ENCODE measurements at regions not wholly inside any gene's neighbourhood (a gene's known extent, or its start where the extent isn't known, plus 50 kb on each side); places are given as distances from the start of the nearest gene placed in this dataset.

DNA sequence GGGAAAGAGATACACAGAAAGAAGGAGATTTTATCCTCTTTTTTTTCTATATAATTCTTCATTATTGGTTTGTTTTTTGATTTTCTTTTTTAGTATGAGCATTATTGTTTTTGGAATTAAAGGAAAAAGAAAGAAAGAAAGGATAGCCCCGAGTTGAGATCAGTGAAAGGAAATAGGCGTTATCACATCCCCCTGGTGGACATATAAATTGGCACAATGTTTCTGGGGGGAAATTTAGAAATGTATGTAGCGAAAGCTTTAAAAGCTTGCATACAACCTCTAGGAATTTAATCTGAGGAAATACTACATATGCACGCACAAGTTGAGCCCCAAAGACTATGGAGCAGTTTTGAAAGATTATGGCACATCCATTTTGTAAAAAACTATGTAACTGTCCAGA is 226.3 kb upstream of the LDB2 start:
- TF ChIP-seq ZNF274 (IDR thresholded peaks at IDR 0.05; ENCODE audit: low read depth, low read length) = no peak
- no peak for TF ChIP-seq YY1 (IDR thresholded peaks at IDR 0.05; ENCODE audit: insufficient read depth, insufficient read length)
- TF ChIP-seq SUZ12 (IDR thresholded peaks at IDR 0.05; ENCODE audit: extremely low read depth, insufficient read depth, insufficient read length) = no peak
